ENCODE measurements at regions not wholly inside any gene's neighbourhood (a gene's known extent, or its start where the extent isn't known, plus 50 kb on each side); places are given as distances from the start of the nearest gene placed in this dataset.
"Not testable (repeated sequence)": the region's sequence is repeated elsewhere in the genome, so short reads cannot be mapped to it uniquely, and the experiment has no call there.

DNA sequence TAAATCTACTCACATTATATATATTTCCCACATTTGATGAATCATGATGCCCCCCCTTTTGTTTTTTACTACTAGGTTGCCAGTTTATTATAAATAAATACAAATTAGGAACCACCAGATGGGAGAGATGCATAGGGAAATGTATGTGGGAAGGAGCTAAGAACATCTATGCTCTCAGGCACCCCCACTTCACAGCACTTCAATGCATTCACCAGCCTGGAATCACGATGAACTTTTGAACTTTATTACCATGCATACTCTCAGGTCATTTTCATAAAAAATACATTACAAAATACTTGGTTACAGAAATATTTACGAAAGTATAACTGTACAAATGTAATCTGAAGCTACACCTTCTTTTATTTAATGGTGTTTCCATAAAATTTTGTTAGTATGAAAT is 988.0 kb upstream of the EPHA6 start:
- Mint-ChIP-seq H3K4me1 (no peaks in the 10 kb centered on the region), H3K9me3 (no peaks in the 10 kb centered on the region), H3K36me3 (ENCODE audit: low read depth) (no peaks in the 10 kb centered on the region), H3K27me3 (ENCODE audit: low read depth) (no peaks in the 10 kb centered on the region), H3K27ac (ENCODE audit: unreplicated experiment) (no peak overlapping the region), H3K4me3 (no peak overlapping the region)
- TF ChIP-seq CTCF (conservative IDR thresholded peaks at IDR 0.05), result no peak
- no peak for DNase-seq (ENCODE audit: low read depth, low spot score)

GRCh38 chr3:95832146-95832545 is 982.2 kb upstream of the EPHA6 start:
- H3K4me3 Mint-ChIP-seq, result no peak overlapping the region
- TF ChIP-seq CTCF (conservative IDR thresholded peaks at IDR 0.05), result no peak
- peaks cover 7% of the 10 kb centered on the region for H3K9me3 Mint-ChIP-seq
- H3K27ac Mint-ChIP-seq (ENCODE audit: unreplicated experiment), result no peak overlapping the region
- H3K4me1 Mint-ChIP-seq, result no peaks in the 10 kb centered on the region
- H3K36me3 Mint-ChIP-seq (ENCODE audit: low read depth), result peaks cover 2% of the 10 kb centered on the region
- DNase-seq (ENCODE audit: low read depth, low spot score), result no peak
- no peaks in the 10 kb centered on the region for H3K27me3 Mint-ChIP-seq (ENCODE audit: low read depth)

DNA sequence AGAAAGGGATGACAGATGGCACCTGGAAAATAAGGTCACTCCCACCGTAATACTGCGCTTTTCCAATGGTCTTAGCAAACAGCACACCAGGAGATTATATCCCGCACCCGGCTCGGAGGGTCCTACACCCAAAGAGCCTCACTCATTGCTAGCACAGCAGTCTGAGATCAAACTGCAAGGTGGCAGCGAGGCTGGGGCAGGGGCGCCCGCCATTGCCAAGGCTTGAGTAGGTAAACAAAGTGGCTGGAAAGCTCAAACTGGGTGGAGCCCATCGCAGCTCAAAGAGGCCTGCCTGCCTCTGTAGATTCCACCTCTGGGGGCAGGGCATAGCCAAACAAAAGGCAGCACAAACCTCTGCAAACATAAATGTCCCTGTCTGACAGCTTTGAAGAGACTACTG is 953.8 kb upstream of the EPHA6 start:
- H3K9me3 Mint-ChIP-seq, result peaks cover 17% of the 10 kb centered on the region
- H3K4me1 Mint-ChIP-seq; H3K4me3 Mint-ChIP-seq; H3K27ac Mint-ChIP-seq (ENCODE audit: unreplicated experiment); DNase-seq (ENCODE audit: low read depth, low spot score); H3K36me3 Mint-ChIP-seq (ENCODE audit: low read depth); H3K27me3 Mint-ChIP-seq (ENCODE audit: low read depth): not testable (repeated sequence)

DNA sequence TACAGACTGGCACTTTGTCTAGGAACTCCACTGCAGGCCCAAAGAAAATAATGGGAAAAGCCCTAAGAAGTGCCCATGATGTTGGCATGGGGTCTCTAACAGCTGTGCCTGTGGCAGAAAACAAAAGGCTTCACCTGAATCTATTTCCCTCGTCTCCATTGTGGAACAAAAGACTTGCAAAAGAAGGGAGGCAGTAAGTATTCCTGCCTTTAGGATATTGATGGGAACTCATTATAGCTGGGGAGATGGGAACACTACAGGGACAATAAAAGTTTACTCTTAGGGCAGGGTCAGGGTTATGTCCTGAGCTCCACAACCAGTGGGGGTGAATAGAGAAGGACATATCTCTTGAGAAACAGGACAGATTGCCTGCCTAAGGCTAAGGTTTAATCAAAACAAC is 930.6 kb upstream of the EPHA6 start:
- no peaks in the 10 kb centered on the region for H3K27me3 Mint-ChIP-seq (ENCODE audit: low read depth)
- no peak overlapping the region for H3K27ac Mint-ChIP-seq (ENCODE audit: unreplicated experiment)
- no peak for DNase-seq (ENCODE audit: low read depth, low spot score)
- no peaks in the 10 kb centered on the region for H3K9me3 Mint-ChIP-seq
- no peaks in the 10 kb centered on the region for H3K4me1 Mint-ChIP-seq
- no peak for TF ChIP-seq CTCF (conservative IDR thresholded peaks at IDR 0.05)
- H3K36me3 Mint-ChIP-seq (ENCODE audit: low read depth), result no peaks in the 10 kb centered on the region
- H3K4me3 Mint-ChIP-seq, result no peak overlapping the region

DNA sequence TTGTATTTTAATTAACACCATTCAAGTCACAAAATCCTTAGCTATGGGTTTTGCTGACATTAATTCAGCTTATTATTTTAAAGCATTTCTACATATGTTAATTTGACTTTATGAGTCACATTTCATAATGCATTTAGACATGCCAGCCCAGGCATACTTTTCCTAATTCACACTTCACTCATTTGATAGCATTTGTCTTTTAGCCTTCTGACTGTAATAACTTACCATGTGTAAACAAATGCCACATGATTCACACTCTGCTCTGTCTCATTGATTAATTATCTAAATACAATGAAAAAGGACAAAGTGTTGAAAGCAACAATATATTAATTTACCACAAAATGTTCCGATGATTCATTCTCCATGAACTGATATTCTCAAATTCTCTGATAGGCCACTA is 927.8 kb upstream of the EPHA6 start:
- no peak for TF ChIP-seq CTCF (conservative IDR thresholded peaks at IDR 0.05)
- Mint-ChIP-seq H3K9me3 (peaks cover 2% of the 10 kb centered on the region), H3K4me1 (no peaks in the 10 kb centered on the region), H3K36me3 (ENCODE audit: low read depth) (no peaks in the 10 kb centered on the region), H3K27ac (ENCODE audit: unreplicated experiment) (no peak overlapping the region), H3K4me3 (no peak overlapping the region), H3K27me3 (ENCODE audit: low read depth) (no peaks in the 10 kb centered on the region)
- no peak for DNase-seq (ENCODE audit: low read depth, low spot score)

GRCh38 chr3:95887114-95887513 is 927.3 kb upstream of the EPHA6 start:
- no peak for TF ChIP-seq CTCF (conservative IDR thresholded peaks at IDR 0.05)
- DNase-seq (ENCODE audit: low read depth, low spot score), result no peak
- peaks cover 2% of the 10 kb centered on the region for H3K9me3 Mint-ChIP-seq
- H3K27me3 Mint-ChIP-seq (ENCODE audit: low read depth), result no peaks in the 10 kb centered on the region
- no peak overlapping the region for H3K27ac Mint-ChIP-seq (ENCODE audit: unreplicated experiment)
- no peaks in the 10 kb centered on the region for H3K4me1 Mint-ChIP-seq
- no peaks in the 10 kb centered on the region for H3K36me3 Mint-ChIP-seq (ENCODE audit: low read depth)
- H3K4me3 Mint-ChIP-seq, result no peak overlapping the region

Data from neural crest cell (in vitro differentiated cells).